HepG2 (cell line): ENCODE measurements at regions not wholly inside any gene's neighbourhood (a gene's known extent, or its start where the extent isn't known, plus 50 kb on each side); places are given as distances from the start of the nearest gene placed in this dataset.

Source experiments
- ATAC-seq: fragments of 200-7000 bp; cut with Tn5 transposase; 3 replicates; pipeline ENCODE4 v1.9.1; 2020; ENCODE audit warnings: mild to moderate bottlenecking, moderate library complexity
- BruUV-seq: library from RNA; stranded (reverse); fragments of 400-500 nt; replicated peaks from 2 replicates; lab custom pipeline; 2021; lab: Mats Ljungman, UMichigan
- CTCF ChIA-PET: fragments of 300-600 bp; formaldehyde crosslinking; extraction: SDS; loops from one replicate; lab custom pipeline; 2021; ENCODE audit warnings: low total read pairs, inconsistent platforms, low intra/inter-chr PET ratio; lab: Yijun Ruan, JAX
- POLR2A ChIA-PET: fragments of 350-600 bp; sonication (Branson Sonifier 250); formaldehyde crosslinking; loops from one replicate; lab custom pipeline; 2020; ENCODE audit warnings: antibody characterized with exemption, inconsistent platforms; lab: Yijun Ruan, JAX
- DNase-seq: peaks from one replicate; pipeline ENCODE4 v3.0.0-alpha.2; 2015; ENCODE audit warnings: low spot score
- FAIRE-seq: peaks from 3 replicates; lab custom pipeline; 2011; peaks lifted over from hg19 to GRCh38; lab: Jason Lieb, UNC
- H2AFZ ChIP-seq: one replicate; pipeline ENCODE4 v1.6.1; 2011; ENCODE audit warnings: low read length, inconsistent platforms
- H3K27ac ChIP-seq: fragments of 300-600 bp; 3 replicates; pipeline ENCODE4 v1.8.0; 2011; ENCODE audit warnings: mixed run types, mild to moderate bottlenecking, mixed read lengths, low read length, inconsistent platforms; ENCODE audit not compliant: insufficient read depth; ENCODE audit errors: extremely low read length
- H3K27me3 ChIP-seq, 2 experiments: fragments of 200-600 bp in 1 of 2; 2 replicates in 1 of 2; 3 replicates in 1 of 2; pipeline versions ENCODE4 v1.6.0 to v1.8.0; 2011; ENCODE audit warnings: low read length in 2 of 2, mild to moderate bottlenecking in 2 of 2, moderate library complexity in 2 of 2, inconsistent platforms in 1 of 2; ENCODE audit not compliant: insufficient read depth in 2 of 2, control insufficient read depth in 1 of 2
- H3K36me3 ChIP-seq, 2 experiments: fragments of 200-600 bp in 1 of 2; replicated peaks in 1 of 2; 2 replicates in 1 of 2; 3 replicates in 1 of 2; pipeline versions ENCODE4 v1.5.1 to v1.8.0; 2011; ENCODE audit warnings: low read length in 2 of 2, inconsistent platforms in 1 of 2; ENCODE audit not compliant: insufficient read depth in 2 of 2, control insufficient read depth in 1 of 2
- H3K4me1 ChIP-seq: 2 replicates; pipeline ENCODE4 v1.5.1; 2012; ENCODE audit warnings: low read length, inconsistent platforms; ENCODE audit not compliant: insufficient read depth
- H3K4me2 ChIP-seq: 2 replicates; pipeline ENCODE4 v1.6.0; 2011; ENCODE audit warnings: low read depth, low read length, inconsistent platforms
- H3K4me3 ChIP-seq, 3 experiments: fragments of 200-600 bp in 1 of 3; sonication (generic), shearing (Covaris generic) in 1 of 3; replicated peaks in 1 of 3; 2 replicates each; pipeline ENCODE4 v1.5.1; 2011 to 2016; ENCODE audit warnings: low read length in 3 of 3, inconsistent platforms in 2 of 3, low read depth in 2 of 3, mild to moderate bottlenecking in 2 of 3, control low read depth in 1 of 3, mixed read lengths in 1 of 3; ENCODE audit not compliant: insufficient read depth in 1 of 3
- H3K79me2 ChIP-seq: one replicate; pipeline ENCODE4 v1.6.1; 2011; ENCODE audit warnings: low read length, inconsistent platforms; ENCODE audit not compliant: insufficient read depth
- H3K9ac ChIP-seq: 2 replicates; pipeline ENCODE4 v1.6.0; 2011; ENCODE audit warnings: mild to moderate bottlenecking, low read depth, low read length, inconsistent platforms; ENCODE audit not compliant: insufficient read depth
- H3K9me3 ChIP-seq: 2 replicates; pipeline ENCODE4 v1.5.1; 2012; ENCODE audit warnings: mild to moderate bottlenecking, low read length
- H4K20me1 ChIP-seq: 2 replicates; pipeline ENCODE4 v1.6.0; 2011; ENCODE audit warnings: inconsistent platforms, mild to moderate bottlenecking, low read length, moderate library complexity; ENCODE audit not compliant: insufficient read depth
- KMT2B ChIP-seq: IDR thresholded peaks from 2 replicates; pipeline ENCODE4 v1.6.1; 2016; ENCODE audit warnings: missing genetic modification reagents, missing compliant biosample characterization
- NFKB2 ChIP-seq: sonication (generic); formaldehyde crosslinking; IDR thresholded peaks from 2 replicates; pipeline ENCODE4 v1.4.0; 2020; ENCODE audit warnings: missing genetic modification reagents, borderline replicate concordance
- TBX3 ChIP-seq: fragments of 450-650 bp; IDR thresholded peaks from 2 replicates; pipeline ENCODE4 v1.6.1; 2017; ENCODE audit warnings: antibody characterized with exemption, mild to moderate bottlenecking, inconsistent platforms, borderline replicate concordance
- ZFYVE20 ChIP-seq: sonication (generic); formaldehyde crosslinking; IDR thresholded peaks from 2 replicates; pipeline ENCODE4 v1.8.0; 2023; ENCODE audit warnings: low read depth, mild to moderate bottlenecking, moderate library complexity, missing genetic modification reagents, borderline replicate concordance
- WGBS: methylation state at CpG from one replicate; pipeline ENCODE4 v1.1.6; 2017; ENCODE audit warnings: low lambda C conversion rate; 5-methylcytosine and 5-hydroxymethylcytosine counted together
- in situ Hi-C: cut with HindIII; loops from 2 replicates; pipeline ENCODE4 v1.10.0; 2017; ENCODE audit warnings: low pct_unique_long_range_greater_than_20kb; ENCODE audit not compliant: extremely low pct_ligation_motif_present
- intact Hi-C: fragments of 100-400 bp; cut with micrococcal nuclease; formaldehyde crosslinking; loops from one replicate; pipeline ENCODE4 v1.10.0; 2022; ENCODE audit not compliant: unreplicated experiment
- TF ChIP-seq, protein P1 (sequence below): sonication (generic); formaldehyde crosslinking; IDR thresholded peaks from 2 replicates; pipeline ENCODE4 v1.5.0; 2020; ENCODE audit warnings: mild to moderate bottlenecking, missing genetic modification reagents
- TF ChIP-seq, protein P2 (sequence below), 2 experiments: sonication (generic) in 1 of 2; formaldehyde crosslinking in 1 of 2; IDR thresholded peaks; 2 replicates each; pipeline versions ENCODE4 v1.4.0 to v1.6.1; 2016 to 2020; ENCODE audit warnings: borderline replicate concordance in 1 of 2, low read depth in 1 of 2, mild to moderate bottlenecking in 1 of 2, missing genetic modification reagents in 1 of 2
- TF ChIP-seq, protein P3 (sequence below): sonication (generic); formaldehyde crosslinking; IDR thresholded peaks from 2 replicates; pipeline ENCODE4 v1.9.0; 2021; ENCODE audit warnings: missing genetic modification reagents, mild to moderate bottlenecking, borderline replicate concordance

DNA sequence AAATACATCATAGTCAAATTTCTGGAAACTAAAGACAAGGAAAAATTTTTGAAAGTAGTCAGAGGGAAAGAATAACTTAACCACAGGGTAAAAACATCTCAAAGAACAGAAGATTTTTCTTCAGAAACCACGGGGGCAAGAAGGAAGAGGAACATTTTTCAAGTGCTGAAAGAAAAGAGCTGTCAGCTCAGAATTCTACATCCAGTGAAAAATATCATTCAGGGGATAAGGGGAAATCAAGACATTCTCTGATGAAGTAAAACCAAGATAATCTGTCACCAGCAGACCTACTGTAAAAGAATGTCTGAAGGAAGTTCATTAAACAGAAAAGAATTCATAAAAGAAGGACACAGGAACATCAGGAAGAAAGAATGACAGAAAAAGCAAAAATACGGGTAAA is 111.2 kb upstream of the TMEM72 start:
- BruUV-seq: no TSS peak
- no peak overlapping the region for H2AFZ ChIP-seq
- WGBS: 22% methylated on average over 2 of the region's 2 CpGs
- H3K79me2 ChIP-seq: no peaks in the 10 kb centered on the region
- no peak overlapping the region for H3K4me2 ChIP-seq
- H4K20me1 ChIP-seq: no peaks in the 10 kb centered on the region
- intact Hi-C loops: no loop called here
- no peak for DNase-seq
- no peaks in the 10 kb centered on the region for H3K4me1 ChIP-seq
- H3K36me3 ChIP-seq: no peaks in the 10 kb centered on the region
- H3K9me3 ChIP-seq: no peaks in the 10 kb centered on the region
- ChIA-PET POLR2A (no interaction called here), CTCF (no interaction called here)
- H3K9ac ChIP-seq: no peak overlapping the region
- H3K4me3 ChIP-seq: no peak overlapping the region
- FAIRE-seq: no peak
- ATAC-seq: no peak
- no peak for TF ChIP-seq ZFYVE20 (CRISPR knock-in tag)
- TF ChIP-seq TBX3: no peak
- TF ChIP-seq, protein P1, sequence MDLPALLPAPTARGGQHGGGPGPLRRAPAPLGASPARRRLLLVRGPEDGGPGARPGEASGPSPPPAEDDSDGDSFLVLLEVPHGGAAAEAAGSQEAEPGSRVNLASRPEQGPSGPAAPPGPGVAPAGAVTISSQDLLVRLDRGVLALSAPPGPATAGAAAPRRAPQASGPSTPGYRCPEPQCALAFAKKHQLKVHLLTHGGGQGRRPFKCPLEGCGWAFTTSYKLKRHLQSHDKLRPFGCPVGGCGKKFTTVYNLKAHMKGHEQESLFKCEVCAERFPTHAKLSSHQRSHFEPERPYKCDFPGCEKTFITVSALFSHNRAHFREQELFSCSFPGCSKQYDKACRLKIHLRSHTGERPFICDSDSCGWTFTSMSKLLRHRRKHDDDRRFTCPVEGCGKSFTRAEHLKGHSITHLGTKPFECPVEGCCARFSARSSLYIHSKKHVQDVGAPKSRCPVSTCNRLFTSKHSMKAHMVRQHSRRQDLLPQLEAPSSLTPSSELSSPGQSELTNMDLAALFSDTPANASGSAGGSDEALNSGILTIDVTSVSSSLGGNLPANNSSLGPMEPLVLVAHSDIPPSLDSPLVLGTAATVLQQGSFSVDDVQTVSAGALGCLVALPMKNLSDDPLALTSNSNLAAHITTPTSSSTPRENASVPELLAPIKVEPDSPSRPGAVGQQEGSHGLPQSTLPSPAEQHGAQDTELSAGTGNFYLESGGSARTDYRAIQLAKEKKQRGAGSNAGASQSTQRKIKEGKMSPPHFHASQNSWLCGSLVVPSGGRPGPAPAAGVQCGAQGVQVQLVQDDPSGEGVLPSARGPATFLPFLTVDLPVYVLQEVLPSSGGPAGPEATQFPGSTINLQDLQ (CRISPR knock-in tag): no peak
- TF ChIP-seq, protein P2, sequence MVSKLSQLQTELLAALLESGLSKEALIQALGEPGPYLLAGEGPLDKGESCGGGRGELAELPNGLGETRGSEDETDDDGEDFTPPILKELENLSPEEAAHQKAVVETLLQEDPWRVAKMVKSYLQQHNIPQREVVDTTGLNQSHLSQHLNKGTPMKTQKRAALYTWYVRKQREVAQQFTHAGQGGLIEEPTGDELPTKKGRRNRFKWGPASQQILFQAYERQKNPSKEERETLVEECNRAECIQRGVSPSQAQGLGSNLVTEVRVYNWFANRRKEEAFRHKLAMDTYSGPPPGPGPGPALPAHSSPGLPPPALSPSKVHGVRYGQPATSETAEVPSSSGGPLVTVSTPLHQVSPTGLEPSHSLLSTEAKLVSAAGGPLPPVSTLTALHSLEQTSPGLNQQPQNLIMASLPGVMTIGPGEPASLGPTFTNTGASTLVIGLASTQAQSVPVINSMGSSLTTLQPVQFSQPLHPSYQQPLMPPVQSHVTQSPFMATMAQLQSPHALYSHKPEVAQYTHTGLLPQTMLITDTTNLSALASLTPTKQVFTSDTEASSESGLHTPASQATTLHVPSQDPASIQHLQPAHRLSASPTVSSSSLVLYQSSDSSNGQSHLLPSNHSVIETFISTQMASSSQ (IDR thresholded peaks at IDR 0.05; ENCODE audit: low read depth): no peak
- TF ChIP-seq, protein P2 (CRISPR knock-in tag; IDR thresholded peaks at IDR 0.05; ENCODE audit: borderline replicate concordance): no peak
- TF ChIP-seq, protein P3, sequence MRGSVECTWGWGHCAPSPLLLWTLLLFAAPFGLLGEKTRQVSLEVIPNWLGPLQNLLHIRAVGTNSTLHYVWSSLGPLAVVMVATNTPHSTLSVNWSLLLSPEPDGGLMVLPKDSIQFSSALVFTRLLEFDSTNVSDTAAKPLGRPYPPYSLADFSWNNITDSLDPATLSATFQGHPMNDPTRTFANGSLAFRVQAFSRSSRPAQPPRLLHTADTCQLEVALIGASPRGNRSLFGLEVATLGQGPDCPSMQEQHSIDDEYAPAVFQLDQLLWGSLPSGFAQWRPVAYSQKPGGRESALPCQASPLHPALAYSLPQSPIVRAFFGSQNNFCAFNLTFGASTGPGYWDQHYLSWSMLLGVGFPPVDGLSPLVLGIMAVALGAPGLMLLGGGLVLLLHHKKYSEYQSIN (CRISPR knock-in tag): no peak
- TF ChIP-seq NFKB2: no peak
- no peak for TF ChIP-seq KMT2B (CRISPR knock-in tag)
- peaks cover 0 to 6% of the 10 kb centered on the region in 2 experiments; a peak in 2 of 5 replicates for H3K27me3 ChIP-seq
- in situ Hi-C loops: no loop called here
- no peak overlapping the region for H3K27ac ChIP-seq
